ENCODE measurements at regions not wholly inside any gene's neighbourhood (a gene's known extent, or its start where the extent isn't known, plus 50 kb on each side); places are given as distances from the start of the nearest gene placed in this dataset.

DNA sequence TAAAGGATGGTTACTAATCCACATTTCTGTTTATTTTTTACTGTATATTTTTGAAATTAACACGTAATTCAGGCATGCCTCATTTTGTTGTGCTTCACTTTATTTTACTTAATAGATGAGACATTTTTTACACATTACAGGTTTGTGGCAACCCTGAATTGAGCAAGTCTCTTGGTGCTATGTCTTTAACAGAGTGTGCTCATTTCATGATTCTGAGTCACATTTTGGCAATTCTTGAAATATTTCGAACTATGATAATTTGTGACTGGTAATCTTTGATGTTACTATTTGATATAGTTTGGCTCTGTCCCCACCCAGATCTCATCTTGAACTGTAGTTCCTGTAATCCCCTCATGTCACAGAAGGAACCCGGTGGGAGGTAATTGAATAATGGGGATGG is 1120.5 kb upstream of the FLRT2 start:
- ATAC-seq (ENCODE audit: insufficient read depth, low read depth): no peak
- TF ChIP-seq, protein P1, sequence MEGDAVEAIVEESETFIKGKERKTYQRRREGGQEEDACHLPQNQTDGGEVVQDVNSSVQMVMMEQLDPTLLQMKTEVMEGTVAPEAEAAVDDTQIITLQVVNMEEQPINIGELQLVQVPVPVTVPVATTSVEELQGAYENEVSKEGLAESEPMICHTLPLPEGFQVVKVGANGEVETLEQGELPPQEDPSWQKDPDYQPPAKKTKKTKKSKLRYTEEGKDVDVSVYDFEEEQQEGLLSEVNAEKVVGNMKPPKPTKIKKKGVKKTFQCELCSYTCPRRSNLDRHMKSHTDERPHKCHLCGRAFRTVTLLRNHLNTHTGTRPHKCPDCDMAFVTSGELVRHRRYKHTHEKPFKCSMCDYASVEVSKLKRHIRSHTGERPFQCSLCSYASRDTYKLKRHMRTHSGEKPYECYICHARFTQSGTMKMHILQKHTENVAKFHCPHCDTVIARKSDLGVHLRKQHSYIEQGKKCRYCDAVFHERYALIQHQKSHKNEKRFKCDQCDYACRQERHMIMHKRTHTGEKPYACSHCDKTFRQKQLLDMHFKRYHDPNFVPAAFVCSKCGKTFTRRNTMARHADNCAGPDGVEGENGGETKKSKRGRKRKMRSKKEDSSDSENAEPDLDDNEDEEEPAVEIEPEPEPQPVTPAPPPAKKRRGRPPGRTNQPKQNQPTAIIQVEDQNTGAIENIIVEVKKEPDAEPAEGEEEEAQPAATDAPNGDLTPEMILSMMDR (IDR thresholded peaks at IDR 0.05; ENCODE audit: borderline replicate concordance, extremely low read depth, low read length, poor library complexity, severe bottlenecking): no peak
- no peak for TF ChIP-seq EZH2 (IDR thresholded peaks at IDR 0.05; ENCODE audit: borderline replicate concordance, low read depth, low read length, severe bottlenecking)
- no peak overlapping the region for H3K4me3 ChIP-seq (ENCODE audit: low read depth in 1 of 2, low read length in 2 of 2)

DNA sequence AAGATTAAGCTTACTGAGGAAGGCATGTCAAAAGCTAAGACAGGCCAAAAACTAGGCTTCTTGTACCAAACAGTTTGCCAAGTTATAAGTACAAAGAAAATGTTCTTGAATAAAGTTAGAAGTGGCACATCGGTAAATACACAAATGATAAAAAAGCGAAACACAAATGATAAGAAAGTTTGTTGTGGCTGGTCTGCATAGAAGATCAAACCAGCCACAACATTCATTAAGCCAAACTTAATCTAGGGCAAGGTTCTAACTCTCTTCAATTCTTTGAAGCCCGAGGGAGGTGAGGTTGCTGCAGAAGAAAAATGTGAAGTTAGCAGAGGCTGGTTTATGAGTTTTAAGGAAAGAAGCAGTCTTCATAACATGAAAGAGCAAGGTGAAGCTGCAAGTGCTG is 1119.6 kb upstream of the FLRT2 start:
- ATAC-seq (ENCODE audit: insufficient read depth, low read depth): no peak

More for the DNA sequence above, 1120.5 kb upstream of the FLRT2 start:
- H3K36me3 ChIP-seq (ENCODE audit: insufficient read depth, low read length): no peaks in the 10 kb centered on the region
- H4K20me1 ChIP-seq (ENCODE audit: insufficient read depth, low read length): no peaks in the 10 kb centered on the region
- no peak for DNase-seq
- no peak overlapping the region for H3K4me2 ChIP-seq (ENCODE audit: insufficient read depth, low read length)
- no peak overlapping the region for H2AFZ ChIP-seq (ENCODE audit: low read depth, low read length)
- H3K4me1 ChIP-seq (ENCODE audit: insufficient read depth, low read length): no peaks in the 10 kb centered on the region
- H3K9ac ChIP-seq (ENCODE audit: low read depth, low read length): no peak overlapping the region
- H3K27ac ChIP-seq (ENCODE audit: low read length): no peak overlapping the region
- no peaks in the 10 kb centered on the region for H3K27me3 ChIP-seq (ENCODE audit: insufficient read depth, low read length, poor library complexity)
- H3K9me3 ChIP-seq (ENCODE audit: insufficient read depth, low read length, severe bottlenecking): no peaks in the 10 kb centered on the region
- no peaks in the 10 kb centered on the region for H3K79me2 ChIP-seq (ENCODE audit: insufficient read depth, low read length)

DNA sequence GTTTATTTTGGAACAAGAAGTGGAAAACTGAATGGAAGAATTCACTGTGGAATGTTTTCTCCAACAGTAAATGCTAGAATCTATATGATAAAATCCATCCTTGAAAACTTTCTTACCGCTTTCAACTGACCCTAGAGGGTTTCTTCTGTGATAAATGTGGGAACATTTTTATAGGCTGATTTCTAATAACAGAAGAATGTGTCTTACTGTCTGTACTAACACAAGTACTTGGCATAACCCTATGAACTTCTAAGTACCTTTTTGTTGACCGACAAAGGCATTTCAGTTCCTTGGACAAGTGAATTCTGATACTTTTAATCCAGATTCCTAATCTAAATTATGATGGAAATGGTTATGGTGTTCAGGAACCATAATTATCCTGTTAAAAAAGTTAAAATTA is 1109.7 kb upstream of the FLRT2 start:
- H3K27ac ChIP-seq (ENCODE audit: low read length): no peak overlapping the region
- H4K20me1 ChIP-seq (ENCODE audit: insufficient read depth, low read length): no peaks in the 10 kb centered on the region
- no peaks in the 10 kb centered on the region for H3K36me3 ChIP-seq (ENCODE audit: insufficient read depth, low read length)
- DNase-seq: no peak
- no peaks in the 10 kb centered on the region for H3K79me2 ChIP-seq (ENCODE audit: insufficient read depth, low read length)
- H3K27me3 ChIP-seq (ENCODE audit: insufficient read depth, low read length, poor library complexity): no peaks in the 10 kb centered on the region
- H3K4me2 ChIP-seq (ENCODE audit: insufficient read depth, low read length): no peak overlapping the region
- H3K4me1 ChIP-seq (ENCODE audit: insufficient read depth, low read length): no peaks in the 10 kb centered on the region
- H3K9ac ChIP-seq (ENCODE audit: low read depth, low read length): no peak overlapping the region
- H3K4me3 ChIP-seq (ENCODE audit: low read depth in 1 of 2, low read length in 2 of 2): no peak overlapping the region
- ATAC-seq (ENCODE audit: insufficient read depth, low read depth): no peak
- H3K9me3 ChIP-seq (ENCODE audit: insufficient read depth, low read length, severe bottlenecking): no peaks in the 10 kb centered on the region
- TF ChIP-seq EZH2 (IDR thresholded peaks at IDR 0.05; ENCODE audit: borderline replicate concordance, low read depth, low read length, severe bottlenecking): no peak
- TF ChIP-seq, protein P1 (IDR thresholded peaks at IDR 0.05; ENCODE audit: borderline replicate concordance, extremely low read depth, low read length, poor library complexity, severe bottlenecking): no peak
- H2AFZ ChIP-seq (ENCODE audit: low read depth, low read length): no peak overlapping the region

More for the DNA sequence above, 1119.6 kb upstream of the FLRT2 start:
- no peak overlapping the region for H3K4me2 ChIP-seq (ENCODE audit: insufficient read depth, low read length)
- no peak overlapping the region for H3K4me3 ChIP-seq (ENCODE audit: low read depth in 1 of 2, low read length in 2 of 2)
- no peak for DNase-seq
- no peaks in the 10 kb centered on the region for H3K79me2 ChIP-seq (ENCODE audit: insufficient read depth, low read length)
- H3K36me3 ChIP-seq (ENCODE audit: insufficient read depth, low read length): no peaks in the 10 kb centered on the region
- H3K27ac ChIP-seq (ENCODE audit: low read length): no peak overlapping the region
- no peak overlapping the region for H2AFZ ChIP-seq (ENCODE audit: low read depth, low read length)
- H3K4me1 ChIP-seq (ENCODE audit: insufficient read depth, low read length): no peaks in the 10 kb centered on the region
- H4K20me1 ChIP-seq (ENCODE audit: insufficient read depth, low read length): no peaks in the 10 kb centered on the region
- no peaks in the 10 kb centered on the region for H3K9me3 ChIP-seq (ENCODE audit: insufficient read depth, low read length, severe bottlenecking)
- no peak for TF ChIP-seq EZH2 (IDR thresholded peaks at IDR 0.05; ENCODE audit: borderline replicate concordance, low read depth, low read length, severe bottlenecking)
- TF ChIP-seq, protein P1 (IDR thresholded peaks at IDR 0.05; ENCODE audit: borderline replicate concordance, extremely low read depth, low read length, poor library complexity, severe bottlenecking): no peak
- no peak overlapping the region for H3K9ac ChIP-seq (ENCODE audit: low read depth, low read length)
- no peaks in the 10 kb centered on the region for H3K27me3 ChIP-seq (ENCODE audit: insufficient read depth, low read length, poor library complexity)

DNA sequence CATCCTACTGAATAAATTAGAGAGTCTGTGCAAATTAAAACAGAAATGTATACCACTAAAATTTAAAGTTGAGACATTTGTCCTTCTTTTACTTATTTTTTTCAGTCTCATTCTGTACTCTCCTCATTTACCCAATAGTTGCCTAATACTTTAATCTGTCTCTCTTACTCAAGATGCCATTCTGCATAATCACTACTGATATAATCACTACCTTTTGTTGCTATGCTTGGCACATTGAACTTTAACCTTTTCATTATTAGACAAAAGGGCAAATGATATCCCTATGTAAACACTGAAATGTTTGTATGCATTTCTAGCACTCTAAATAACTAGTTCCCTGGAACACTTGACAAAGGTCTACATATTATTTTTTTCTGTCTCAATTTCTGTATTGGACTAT is 1108.3 kb upstream of the FLRT2 start:
- Histone ChIP-seq H4K20me1 (ENCODE audit: insufficient read depth, low read length) (no peaks in the 10 kb centered on the region), H3K9ac (ENCODE audit: low read depth, low read length) (no peak overlapping the region), H3K4me3 (ENCODE audit: low read depth in 1 of 2, low read length in 2 of 2) (no peak overlapping the region), H3K4me1 (ENCODE audit: insufficient read depth, low read length) (no peaks in the 10 kb centered on the region), H3K4me2 (ENCODE audit: insufficient read depth, low read length) (no peak overlapping the region), H3K36me3 (ENCODE audit: insufficient read depth, low read length) (no peaks in the 10 kb centered on the region), H2AFZ (ENCODE audit: low read depth, low read length) (no peak overlapping the region), H3K79me2 (ENCODE audit: insufficient read depth, low read length) (no peaks in the 10 kb centered on the region), H3K9me3 (ENCODE audit: insufficient read depth, low read length, severe bottlenecking) (no peaks in the 10 kb centered on the region), H3K27ac (ENCODE audit: low read length) (no peak overlapping the region), H3K27me3 (ENCODE audit: insufficient read depth, low read length, poor library complexity) (no peaks in the 10 kb centered on the region)
- DNase-seq (no peak), ATAC-seq (ENCODE audit: insufficient read depth, low read depth) (no peak)
- no peak for TF ChIP-seq EZH2 (IDR thresholded peaks at IDR 0.05; ENCODE audit: borderline replicate concordance, low read depth, low read length, severe bottlenecking)
- TF ChIP-seq, protein P1 (IDR thresholded peaks at IDR 0.05; ENCODE audit: borderline replicate concordance, extremely low read depth, low read length, poor library complexity, severe bottlenecking): no peak

Measured in DND-41 (cell line).